Karpas-422 (cell line): ENCODE measurements at regions not wholly inside any gene's neighbourhood (a gene's known extent, or its start where the extent isn't known, plus 50 kb on each side); places are given as distances from the start of the nearest gene placed in this dataset.
"Not testable (repeated sequence)": the region's sequence is repeated elsewhere in the genome, so short reads cannot be mapped to it uniquely, and the experiment has no call there.

Experiments
- DNase-seq: peaks from one replicate; pipeline ENCODE4 v3.0.0-alpha.2; 2015
- H2AFZ ChIP-seq: fragments of 200-600 bp; sonication (generic); 2 replicates; pipeline ENCODE4 v1.6.1; 2014; ENCODE audit warnings: antibody characterized with exemption, low read length, mixed read lengths
- H3K27ac ChIP-seq: fragments of 200-600 bp; sonication (generic); 2 replicates; pipeline ENCODE4 v1.5.1; 2014; ENCODE audit warnings: mild to moderate bottlenecking, low read length, moderate library complexity
- H3K27me3 ChIP-seq: fragments of 200-600 bp; sonication (generic); 2 replicates; pipeline ENCODE4 v1.6.1; 2014; ENCODE audit warnings: low read length, mixed read lengths
- H3K36me3 ChIP-seq: fragments of 200-600 bp; sonication (generic); 2 replicates; pipeline ENCODE4 v1.6.1; 2014; ENCODE audit warnings: low read length, mixed read lengths; ENCODE audit not compliant: insufficient read depth
- H3K4me1 ChIP-seq: fragments of 200-600 bp; sonication (generic); 2 replicates; pipeline ENCODE4 v1.6.1; 2014; ENCODE audit warnings: mild to moderate bottlenecking, low read length, mixed read lengths
- H3K4me2 ChIP-seq: fragments of 200-600 bp; sonication (generic); 2 replicates; pipeline ENCODE4 v1.6.1; 2014; ENCODE audit warnings: low read length, low read depth, mild to moderate bottlenecking; ENCODE audit not compliant: poor library complexity, severe bottlenecking
- H3K4me3 ChIP-seq: fragments of 200-600 bp; sonication (generic); 2 replicates; pipeline ENCODE4 v1.5.1; 2014; ENCODE audit warnings: mild to moderate bottlenecking, antibody characterized with exemption, low read length, mixed read lengths
- H3K79me2 ChIP-seq: fragments of 200-600 bp; sonication (generic); 2 replicates; pipeline ENCODE4 v1.6.1; 2014; ENCODE audit warnings: mild to moderate bottlenecking, low read length, mixed read lengths
- H3K9ac ChIP-seq: fragments of 200-600 bp; sonication (generic); 2 replicates; pipeline ENCODE4 v1.6.0; 2014; ENCODE audit warnings: low read length
- H3K9me2 ChIP-seq: fragments of 200-600 bp; sonication (generic), shearing (Covaris generic); replicated peaks from 2 replicates; pipeline ENCODE4 v1.6.0; 2014; ENCODE audit warnings: mild to moderate bottlenecking, low read length, moderate library complexity; ENCODE audit not compliant: insufficient read depth
- H3K9me3 ChIP-seq: fragments of 300-700, 200-600 bp; sonication (generic); 2 replicates; pipeline ENCODE4 v1.6.1; 2014; ENCODE audit warnings: low read length, mixed read lengths
- H4K20me1 ChIP-seq: fragments of 200-600 bp; sonication (generic); 2 replicates; pipeline ENCODE4 v1.6.1; 2014; ENCODE audit warnings: mild to moderate bottlenecking, antibody characterized with exemption, low read length, low read depth; ENCODE audit not compliant: insufficient read depth

DNA sequence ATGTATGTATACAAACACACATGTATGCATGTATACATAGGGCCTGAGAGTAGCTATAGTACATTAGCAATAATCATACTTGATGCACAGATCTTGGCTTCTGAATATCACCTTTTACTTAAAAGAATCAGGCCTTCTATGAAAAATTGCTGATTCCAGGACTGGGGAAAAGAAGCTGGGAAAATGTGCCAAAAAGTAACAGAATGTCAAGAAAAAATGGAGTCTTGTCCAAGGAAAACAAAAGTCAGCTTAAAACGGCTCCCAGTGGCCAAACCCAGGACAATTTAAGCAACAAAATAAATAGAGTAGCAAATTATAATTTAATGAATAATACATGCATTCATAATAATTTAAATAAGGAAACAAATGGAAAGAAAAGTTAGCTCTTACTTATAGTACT is 2104.9 kb downstream of the PCDH9 start:
- no peak overlapping the region for H3K9ac ChIP-seq
- H3K9me3 ChIP-seq, result peaks cover 8% of the 10 kb centered on the region
- H4K20me1 ChIP-seq, result no peaks in the 10 kb centered on the region
- no peaks in the 10 kb centered on the region for H3K4me1 ChIP-seq
- no peaks in the 10 kb centered on the region for H3K9me2 ChIP-seq
- no peaks in the 10 kb centered on the region for H3K27me3 ChIP-seq
- no peaks in the 10 kb centered on the region for H3K79me2 ChIP-seq
- no peak overlapping the region for H3K4me2 ChIP-seq
- no peak overlapping the region for H3K4me3 ChIP-seq
- no peak for DNase-seq
- no peaks in the 10 kb centered on the region for H3K36me3 ChIP-seq
- no peak overlapping the region for H2AFZ ChIP-seq
- H3K27ac ChIP-seq, result no peak overlapping the region

- Histone ChIP-seq H4K20me1 (no peaks in the 10 kb centered on the region), H3K79me2 (no peaks in the 10 kb centered on the region), H3K4me1 (no peaks in the 10 kb centered on the region), H3K9me2 (no peaks in the 10 kb centered on the region), H3K27me3 (no peaks in the 10 kb centered on the region), H3K4me2 (no peak overlapping the region), H2AFZ (0 out of 2 replicates have a peak overlapping the region, but pooled peaks have one; percentile 42), H3K27ac (no peak overlapping the region), H3K4me3 (no peak overlapping the region), H3K9me3 (peaks cover 4% of the 10 kb centered on the region; the same call in 1 of the 2 replicates), H3K36me3 (no peaks in the 10 kb centered on the region), H3K9ac (no peak overlapping the region)
- DNase-seq, result no peak
These were observed 2117.6 kb downstream of the PCDH9 start for GRCh38 chr13:65112531-65112941.

DNA sequence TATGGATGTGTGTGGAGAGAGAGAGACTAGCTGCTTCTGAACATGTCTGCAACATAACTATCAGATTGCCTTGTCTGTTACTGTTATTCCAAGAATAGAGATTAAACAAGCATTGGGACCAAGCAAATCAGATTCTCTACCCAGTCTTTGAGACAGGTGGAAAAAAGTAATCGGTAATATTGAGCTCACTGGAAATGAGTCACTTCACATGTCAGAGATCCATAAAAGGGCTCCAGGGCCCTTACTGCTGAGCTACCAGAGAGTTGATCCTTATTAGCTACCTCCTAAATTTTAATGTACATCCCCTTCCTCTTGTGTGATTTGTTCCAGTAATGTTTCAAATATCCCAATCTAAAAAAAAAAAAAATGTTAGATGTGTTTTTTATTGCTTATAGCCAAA is 2118.0 kb downstream of the PCDH9 start:
- Histone ChIP-seq H2AFZ (0 out of 2 replicates have a peak overlapping the region, but pooled peaks have one; percentile 42), H3K79me2 (no peaks in the 10 kb centered on the region), H3K36me3 (no peaks in the 10 kb centered on the region), H4K20me1 (no peaks in the 10 kb centered on the region), H3K9me2 (no peaks in the 10 kb centered on the region), H3K27me3 (no peaks in the 10 kb centered on the region), H3K27ac (no peak overlapping the region), H3K9ac (no peak overlapping the region), H3K4me2 (no peak overlapping the region), H3K4me3 (no peak overlapping the region), H3K4me1 (no peaks in the 10 kb centered on the region), H3K9me3 (peaks cover 4% of the 10 kb centered on the region; the same call in 1 of the 2 replicates)
- no peak for DNase-seq

DNA sequence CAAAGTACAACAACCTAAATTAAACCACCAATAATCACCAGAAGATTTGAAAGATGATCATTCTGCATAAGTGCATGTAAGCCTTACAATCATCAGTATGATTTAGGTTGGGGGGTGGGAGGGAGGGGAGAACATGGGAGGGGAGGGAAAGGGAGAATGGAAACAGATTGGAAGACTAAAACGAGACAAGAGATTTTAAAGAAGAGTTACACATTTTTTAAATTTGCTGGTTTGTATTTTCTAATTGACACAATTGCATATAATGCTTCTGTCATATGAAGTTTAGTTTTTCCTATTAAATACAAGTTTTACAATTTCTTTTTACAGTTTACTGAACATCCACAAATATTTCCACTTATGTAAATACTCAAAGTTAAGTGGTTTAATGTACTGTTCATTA is 2118.9 kb downstream of the PCDH9 start:
- Histone ChIP-seq H2AFZ (no peak overlapping the region), H3K4me3 (no peak overlapping the region), H3K27ac (no peak overlapping the region), H3K4me1 (no peaks in the 10 kb centered on the region), H3K9ac (no peak overlapping the region), H3K4me2 (no peak overlapping the region), H4K20me1 (no peaks in the 10 kb centered on the region), H3K36me3 (no peaks in the 10 kb centered on the region), H3K9me3 (peaks cover 4% of the 10 kb centered on the region; the same call in 1 of the 2 replicates), H3K27me3 (no peaks in the 10 kb centered on the region), H3K79me2 (no peaks in the 10 kb centered on the region), H3K9me2 (no peaks in the 10 kb centered on the region)
- DNase-seq, result no peak

- H3K4me2 ChIP-seq, H3K27me3 ChIP-seq, H3K9me3 ChIP-seq, H3K27ac ChIP-seq, H3K4me1 ChIP-seq, H3K36me3 ChIP-seq, H3K4me3 ChIP-seq, H3K9me2 ChIP-seq, H2AFZ ChIP-seq, H3K79me2 ChIP-seq, H3K9ac ChIP-seq, H4K20me1 ChIP-seq, DNase-seq: not testable (repeated sequence)
These were observed 2125.7 kb downstream of the PCDH9 start for GRCh38 chr13:65104436-65104835.

GRCh38 chr13:65103351-65103750 is 2126.8 kb downstream of the PCDH9 start:
- no peak for DNase-seq

DNA sequence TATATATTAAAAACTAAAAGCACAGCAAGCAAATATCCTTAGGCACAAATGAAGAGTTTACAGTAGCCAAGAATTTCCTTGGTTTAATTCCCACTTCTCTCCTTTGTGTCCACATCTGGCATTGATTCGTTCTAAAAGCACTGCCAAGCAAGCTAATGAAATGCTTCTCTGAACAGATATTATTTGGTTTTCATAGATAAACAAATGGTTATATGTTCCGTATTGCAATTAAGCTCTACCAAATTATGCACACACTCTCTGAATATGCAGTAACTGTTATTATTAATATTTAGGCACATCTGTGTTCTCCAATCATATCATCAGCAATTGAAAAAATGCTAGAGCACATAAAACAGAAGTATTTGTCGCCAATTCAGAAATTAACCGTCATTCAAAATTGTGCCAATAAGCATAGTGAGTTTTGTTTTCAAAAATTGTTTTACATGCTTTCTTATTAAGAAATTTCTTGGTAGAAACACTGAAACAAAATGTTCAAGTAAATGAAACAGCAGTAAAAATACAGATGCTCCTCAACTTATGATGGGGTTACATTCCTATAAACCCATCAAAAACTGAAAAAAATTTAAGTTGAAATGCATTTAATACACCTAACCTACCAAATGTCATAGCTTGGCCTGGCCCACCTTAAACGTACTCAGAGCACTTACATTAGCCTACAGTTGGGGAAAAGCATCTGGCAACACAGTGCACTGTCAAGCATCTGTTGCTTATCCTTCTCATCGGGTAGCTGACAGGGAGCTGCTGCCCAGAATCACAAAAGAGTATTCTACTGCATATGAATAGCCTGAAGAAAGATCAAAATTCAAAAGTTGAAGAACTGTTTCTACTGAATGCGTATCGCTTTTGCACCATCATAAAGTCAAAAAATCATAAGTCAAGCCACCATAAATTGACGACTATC is 2134.7 kb downstream of the PCDH9 start:
- Histone ChIP-seq H3K79me2 (no peaks in the 10 kb centered on the region), H3K27ac (no peak overlapping the region), H3K4me2 (no peak overlapping the region), H3K36me3 (no peaks in the 10 kb centered on the region), H3K4me3 (no peak overlapping the region), H3K9me2 (no peaks in the 10 kb centered on the region), H3K4me1 (no peaks in the 10 kb centered on the region), H4K20me1 (no peaks in the 10 kb centered on the region), H3K27me3 (no peaks in the 10 kb centered on the region), H2AFZ (peak overlapping the region; percentile 56; the same call in 1 of the 2 replicates), H3K9ac (no peak overlapping the region), H3K9me3 (peaks cover 10% of the 10 kb centered on the region; the same call in 1 of the 2 replicates)
- DNase-seq, result no peak

More at GRCh38 chr13:65103351-65103750, 2126.8 kb downstream of the PCDH9 start:
- H3K4me2 ChIP-seq, result no peak overlapping the region
- no peak overlapping the region for H3K9ac ChIP-seq
- H3K79me2 ChIP-seq, result no peaks in the 10 kb centered on the region
- H3K27ac ChIP-seq, result no peak overlapping the region
- peaks cover 4% of the 10 kb centered on the region; the same call in 1 of the 2 replicates for H3K9me3 ChIP-seq
- no peak overlapping the region for H3K4me3 ChIP-seq
- 0 out of 2 replicates have a peak, but pooled peaks cover 3% of the 10 kb centered on the region for H3K9me2 ChIP-seq
- no peaks in the 10 kb centered on the region for H4K20me1 ChIP-seq
- no peak overlapping the region for H2AFZ ChIP-seq
- no peaks in the 10 kb centered on the region for H3K4me1 ChIP-seq
- no peaks in the 10 kb centered on the region for H3K36me3 ChIP-seq
- H3K27me3 ChIP-seq, result no peaks in the 10 kb centered on the region

GRCh38 chr13:65093357-65093756 is 2136.8 kb downstream of the PCDH9 start:
- DNase-seq, result no peak
- Histone ChIP-seq H3K27me3 (no peaks in the 10 kb centered on the region), H3K27ac (no peak overlapping the region), H3K79me2 (no peaks in the 10 kb centered on the region), H3K4me2 (no peak overlapping the region), H2AFZ (no peak overlapping the region), H4K20me1 (no peaks in the 10 kb centered on the region), H3K9me2 (no peaks in the 10 kb centered on the region), H3K4me3 (no peak overlapping the region), H3K36me3 (no peaks in the 10 kb centered on the region), H3K4me1 (no peaks in the 10 kb centered on the region), H3K9me3 (peaks cover 6% of the 10 kb centered on the region; the same call in 1 of the 2 replicates), H3K9ac (no peak overlapping the region)
